ENCODE measurements at regions not wholly inside any gene's neighbourhood (a gene's known extent, or its start where the extent isn't known, plus 50 kb on each side); places are given as distances from the start of the nearest gene placed in this dataset.

GRCh38 chr11:94717667-94718066 is 50.5 kb upstream of the AMOTL1 start:
- TF ChIP-seq CTCF (IDR thresholded peaks at IDR 0.05) (no peak), POLR2A (IDR thresholded peaks at IDR 0.05) (no peak), EP300 (IDR thresholded peaks at IDR 0.05) (no peak)

All from ovary (tissue), 3 donors.